GM21576 (cell line): ENCODE measurements at regions not wholly inside any gene's neighbourhood (a gene's known extent, or its start where the extent isn't known, plus 50 kb on each side); places are given as distances from the start of the nearest gene placed in this dataset.
"Not testable (repeated sequence)": the region's sequence is repeated elsewhere in the genome, so short reads cannot be mapped to it uniquely, and the experiment has no call there.

ENCODE experiments used
- ATAC-seq: cut with Tn5 transposase; IDR thresholded peaks from one replicate; pipeline ENCODE4 v1.9.1; 2021; ENCODE audit warnings: mild to moderate bottlenecking, moderate library complexity; ENCODE audit not compliant: unreplicated experiment

DNA sequence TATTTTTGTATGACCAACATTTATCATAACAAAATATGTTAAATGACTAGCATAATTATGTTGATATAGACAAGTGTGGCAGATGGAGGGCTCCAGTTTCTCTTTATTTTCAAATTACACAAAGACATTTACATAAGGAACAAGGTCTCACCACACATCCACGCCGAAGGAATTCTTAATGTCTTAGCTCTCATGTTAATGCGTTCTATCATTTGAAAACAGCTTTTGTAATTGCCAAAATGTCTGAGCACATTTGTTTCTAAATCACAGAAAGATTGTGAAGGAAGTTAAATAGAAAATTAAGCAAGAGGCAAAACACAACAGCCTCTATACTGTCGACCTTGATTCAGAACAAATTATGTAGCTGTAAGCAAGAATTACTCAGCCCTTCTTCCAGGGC lies 223.0 kb upstream of the NR5A2 start:
- ATAC-seq, result no peak

DNA sequence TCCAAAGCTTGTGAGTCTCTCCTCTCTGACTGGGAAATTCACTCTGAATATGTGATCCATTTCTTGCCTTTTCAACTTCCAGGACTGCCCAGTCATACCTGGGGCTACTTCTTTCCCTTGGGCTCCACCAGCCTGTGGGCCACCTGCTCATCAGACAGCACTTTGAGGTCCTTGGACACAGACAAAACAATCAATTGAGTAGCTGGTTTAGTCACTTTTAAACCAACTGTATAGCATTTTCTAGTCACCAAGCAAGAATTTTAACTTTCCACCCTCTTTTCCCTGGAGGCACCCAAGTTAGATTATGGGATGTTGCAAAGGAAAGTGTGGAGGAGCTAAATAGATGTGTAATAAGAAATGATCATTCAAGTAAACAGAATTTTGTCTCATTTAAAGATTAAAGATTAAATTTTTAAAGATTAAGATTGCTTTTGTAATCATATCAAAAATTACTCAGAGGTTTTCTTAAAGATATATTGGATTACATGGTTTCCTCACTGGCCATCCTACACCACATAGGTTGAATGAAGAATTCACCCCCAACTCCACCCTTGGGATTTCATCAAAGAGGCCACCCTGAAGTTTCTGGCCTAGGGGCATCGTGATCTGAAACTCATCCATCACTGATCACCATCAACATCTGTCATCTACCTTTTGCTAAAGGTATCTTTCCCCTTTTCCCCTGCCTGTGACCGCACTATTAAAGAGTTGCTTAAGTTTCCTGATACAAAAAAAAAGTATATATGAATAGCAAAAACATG lies 219.2 kb upstream of the NR5A2 start:
- ATAC-seq, result no peak

DNA sequence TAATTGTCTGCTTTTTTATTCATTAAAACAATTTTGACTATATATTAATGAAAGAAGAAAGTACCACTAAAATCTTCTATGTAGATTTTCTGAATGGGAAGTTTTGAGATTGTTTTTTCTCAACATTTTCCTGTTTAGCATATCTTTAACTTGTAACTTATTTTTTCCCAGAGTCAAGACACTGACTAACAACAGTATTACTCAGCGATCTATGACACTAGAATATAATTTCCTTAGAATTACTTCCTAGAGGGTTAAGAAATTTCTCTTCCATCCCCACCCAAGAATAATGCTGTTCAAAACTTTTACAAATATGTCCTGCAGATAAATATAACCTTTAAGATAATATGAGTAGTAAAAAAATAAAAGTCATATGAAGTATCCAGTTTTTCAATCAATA lies 218.2 kb upstream of the NR5A2 start:
- no peak for ATAC-seq

DNA sequence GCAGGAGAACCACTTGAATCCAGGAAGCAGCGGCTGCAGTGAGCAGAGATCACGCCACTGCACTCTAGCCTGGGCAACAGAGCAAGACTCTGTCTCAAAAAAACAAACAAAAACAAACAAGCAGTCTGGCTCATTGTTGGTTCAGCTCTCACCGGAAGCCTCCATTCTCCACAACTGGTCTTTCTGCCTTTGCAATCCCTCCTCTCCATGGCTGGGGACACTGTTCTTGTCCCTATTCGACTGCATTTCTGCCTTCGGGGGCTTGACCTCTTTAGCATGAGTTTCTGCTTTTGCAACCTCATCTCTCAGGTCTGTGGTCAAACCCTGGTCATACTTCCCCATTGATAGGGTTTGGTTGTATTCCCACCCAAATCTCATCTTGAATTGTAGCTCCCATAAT lies 216.3 kb upstream of the NR5A2 start:
- ATAC-seq, result no peak

DNA sequence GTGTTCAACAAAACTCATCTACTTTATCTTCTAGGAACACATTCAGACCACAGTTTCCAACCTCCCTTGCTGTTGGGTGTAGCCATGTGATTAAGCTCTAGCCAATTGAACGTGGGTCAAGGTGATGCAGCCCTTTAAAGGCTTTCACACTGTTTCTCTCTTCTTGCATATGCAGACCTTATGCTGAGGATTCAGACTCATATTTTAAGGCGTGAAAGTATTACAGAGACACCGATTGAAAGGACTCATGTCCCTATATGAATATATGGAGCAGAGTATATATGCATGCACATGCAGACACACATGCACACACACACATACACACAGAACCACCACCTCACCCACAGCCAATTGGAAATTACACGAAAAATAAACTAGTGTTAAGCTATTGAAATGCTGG lies 214.3 kb upstream of the NR5A2 start:
- no peak for ATAC-seq

DNA sequence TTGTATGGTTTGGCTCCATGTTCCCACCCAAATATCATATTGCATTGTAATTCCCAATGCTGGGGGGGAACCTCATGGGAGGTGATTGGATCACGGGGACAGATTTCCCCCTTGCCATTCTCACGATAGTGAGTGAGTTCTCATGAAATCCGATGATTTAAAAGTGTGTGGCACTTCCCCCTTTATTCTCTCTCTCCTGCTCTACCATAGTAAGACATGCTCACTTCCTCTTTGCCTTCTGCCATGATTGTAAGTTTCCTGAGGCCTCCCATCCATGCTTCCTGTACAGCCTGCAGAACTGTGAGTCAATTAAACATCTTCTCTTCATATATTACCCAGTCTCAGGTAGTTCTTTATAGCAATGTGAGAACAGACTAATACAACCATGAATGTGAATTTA lies 211.6 kb upstream of the NR5A2 start:
- ATAC-seq, result no peak

DNA sequence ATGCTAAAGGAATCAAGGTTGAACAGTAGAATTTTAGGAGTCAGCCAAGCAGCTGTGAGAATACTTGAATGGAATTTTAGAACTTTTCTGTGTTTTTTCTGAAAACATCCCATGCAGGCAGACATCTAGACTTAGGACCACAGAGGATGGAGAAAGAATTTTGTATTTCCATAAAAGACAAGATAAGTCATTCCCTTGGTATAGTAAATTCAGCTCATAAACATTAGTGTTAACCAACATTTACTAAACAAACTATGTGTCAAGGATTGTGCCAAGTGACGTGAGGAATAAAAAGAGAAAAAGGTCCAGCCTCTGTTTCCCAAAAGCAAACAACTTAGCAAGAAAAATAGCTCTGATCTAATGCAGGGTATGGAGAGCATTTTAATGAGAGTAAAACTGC lies 210.2 kb upstream of the NR5A2 start:
- no peak for ATAC-seq

DNA sequence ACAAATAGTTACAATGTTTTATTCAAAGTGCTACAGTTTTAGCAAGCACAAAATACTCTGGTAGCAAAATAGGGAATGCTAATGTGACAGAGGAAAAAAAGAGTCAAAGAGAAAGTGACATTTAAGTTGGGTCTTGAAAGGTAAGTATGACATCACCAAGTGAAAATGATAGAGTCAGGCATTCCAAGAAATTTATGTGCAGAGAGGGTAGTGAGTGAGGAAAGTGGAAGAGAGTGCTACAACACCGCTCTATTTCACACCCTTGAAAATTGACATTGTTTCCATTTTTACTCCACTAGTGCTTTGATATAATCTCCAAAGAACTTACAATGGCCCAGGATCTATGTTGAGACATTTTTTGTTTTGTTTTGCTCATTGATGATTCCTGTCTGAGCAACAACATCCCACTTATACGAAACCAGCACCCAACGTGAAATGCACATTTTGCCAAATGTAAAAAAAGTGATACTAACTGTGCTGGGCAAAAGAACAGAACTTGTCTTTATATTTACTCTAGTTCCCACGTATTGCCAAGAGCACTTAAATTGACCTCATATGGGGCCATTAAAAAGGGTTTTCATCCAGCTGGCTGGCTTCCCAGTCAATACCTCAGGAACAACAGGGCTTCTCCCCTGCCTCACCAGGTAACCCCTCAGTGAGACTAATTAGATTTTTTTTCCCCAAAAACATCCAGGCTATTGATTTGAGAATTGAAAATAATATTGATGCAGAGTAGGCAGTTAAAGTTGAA lies 206.3 kb upstream of the NR5A2 start:
- ATAC-seq, result no peak

DNA sequence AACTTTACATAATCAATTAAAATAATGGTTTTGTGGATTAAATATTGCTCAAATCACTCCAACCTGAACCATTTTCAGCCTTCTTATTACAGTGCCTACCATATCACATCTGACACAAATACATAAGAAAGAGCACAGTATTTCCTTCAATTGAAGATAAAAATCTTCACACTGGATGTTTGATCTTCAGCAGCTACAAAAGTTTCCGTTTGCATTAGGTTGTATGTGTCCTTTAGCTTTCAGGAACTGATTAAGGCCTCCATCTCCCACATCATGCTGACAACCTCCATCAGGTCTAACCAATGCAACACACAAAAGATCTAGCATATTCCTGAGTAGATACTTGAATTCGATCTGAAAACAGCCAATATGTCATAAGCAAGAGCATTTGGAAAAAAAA lies 195.1 kb upstream of the NR5A2 start:
- ATAC-seq, result no peak

DNA sequence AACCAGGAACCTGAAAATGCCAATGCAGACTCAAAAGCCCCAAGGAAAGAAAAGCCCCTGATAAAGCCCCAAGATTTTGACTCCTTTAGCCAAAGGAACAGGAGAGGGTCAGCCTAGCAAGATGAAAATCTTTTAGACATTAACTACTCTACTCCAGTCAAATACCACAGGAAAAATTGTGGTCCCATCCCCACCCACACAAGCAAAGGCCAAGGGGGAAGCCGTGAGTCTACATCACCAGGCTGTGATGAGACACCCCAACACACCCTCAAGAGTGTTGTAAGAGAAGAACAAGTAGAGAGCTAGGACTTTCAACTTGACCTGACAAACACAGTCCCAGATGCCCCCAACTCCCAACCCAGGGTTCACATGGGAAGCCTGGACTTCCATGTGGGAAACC lies 192.8 kb upstream of the NR5A2 start:
- no peak for ATAC-seq

DNA sequence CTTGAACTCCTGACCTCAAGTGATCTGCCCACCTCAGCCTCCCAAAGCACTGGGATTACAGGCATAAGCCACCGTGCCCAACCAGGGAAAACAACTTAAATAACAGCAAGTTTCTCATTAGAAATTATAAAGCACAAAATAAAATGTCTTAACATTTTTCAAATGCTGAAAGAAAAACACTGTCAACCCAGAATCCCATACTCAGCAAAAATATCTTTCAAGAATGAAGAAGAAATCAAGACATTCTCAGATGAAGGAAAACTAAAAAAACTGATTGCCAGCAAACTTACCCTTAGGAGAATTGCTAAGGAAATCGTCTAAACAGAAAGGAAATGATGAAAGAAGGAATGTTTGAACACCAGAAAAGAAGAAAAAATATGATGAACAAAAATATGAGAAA lies 191.1 kb upstream of the NR5A2 start:
- no peak for ATAC-seq

DNA sequence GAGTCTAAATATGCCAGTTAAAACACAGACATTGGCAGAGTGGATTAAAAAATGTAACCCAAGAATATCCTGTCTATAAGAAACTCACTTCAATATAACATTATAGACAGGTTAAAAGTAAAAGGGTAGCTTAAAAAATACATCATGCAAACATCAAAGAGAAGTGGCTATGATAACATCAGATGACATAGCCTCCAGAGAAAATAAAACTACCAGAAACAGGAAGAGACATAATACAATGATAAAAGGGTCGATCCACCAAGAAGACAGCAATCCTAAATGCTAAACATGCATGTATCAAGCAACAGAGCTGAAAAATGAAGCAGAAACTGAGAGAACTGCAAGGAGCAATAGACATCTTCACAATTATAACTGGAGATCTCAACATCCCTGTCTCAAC lies 190.2 kb upstream of the NR5A2 start:
- ATAC-seq, result no peak

DNA sequence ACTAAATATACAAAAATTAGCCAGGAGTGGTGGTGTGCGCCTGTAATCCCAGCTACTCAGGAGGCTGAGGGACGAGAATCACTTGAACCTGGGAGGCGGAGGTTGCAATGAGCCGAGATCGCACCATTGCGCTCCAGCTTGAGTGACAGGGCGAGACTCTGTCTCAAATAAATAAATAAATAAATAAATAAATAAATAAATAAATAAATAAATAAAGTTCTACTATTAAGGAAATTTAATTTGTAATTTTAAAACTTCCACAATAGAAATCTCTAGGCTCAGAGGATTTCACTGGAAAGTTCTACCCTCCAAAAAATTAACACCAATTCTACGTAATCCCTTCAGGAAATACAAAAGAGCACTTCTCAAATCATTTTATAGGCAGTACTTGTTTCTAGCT lies 187.9 kb upstream of the NR5A2 start:
- ATAC-seq, result not testable (repeated sequence)

DNA sequence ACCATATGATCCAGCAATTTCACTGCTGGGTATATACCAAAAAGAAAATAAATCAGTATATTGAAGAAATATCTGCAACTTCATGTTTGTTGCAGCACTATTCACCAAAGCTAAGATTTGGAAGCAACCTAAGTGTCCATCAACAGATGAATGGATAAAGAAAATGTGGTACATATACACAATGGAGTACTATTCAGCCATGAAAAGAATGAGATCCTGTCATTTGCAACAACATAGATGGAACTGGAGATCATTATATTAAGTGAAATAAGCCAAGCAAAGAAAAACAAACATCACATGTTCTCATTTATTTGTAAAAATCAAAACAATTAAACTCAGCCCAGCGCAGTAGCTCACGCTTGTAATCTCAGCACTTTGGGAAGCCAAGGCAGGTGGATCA lies 184.4 kb upstream of the NR5A2 start:
- ATAC-seq, result not testable (repeated sequence)

DNA sequence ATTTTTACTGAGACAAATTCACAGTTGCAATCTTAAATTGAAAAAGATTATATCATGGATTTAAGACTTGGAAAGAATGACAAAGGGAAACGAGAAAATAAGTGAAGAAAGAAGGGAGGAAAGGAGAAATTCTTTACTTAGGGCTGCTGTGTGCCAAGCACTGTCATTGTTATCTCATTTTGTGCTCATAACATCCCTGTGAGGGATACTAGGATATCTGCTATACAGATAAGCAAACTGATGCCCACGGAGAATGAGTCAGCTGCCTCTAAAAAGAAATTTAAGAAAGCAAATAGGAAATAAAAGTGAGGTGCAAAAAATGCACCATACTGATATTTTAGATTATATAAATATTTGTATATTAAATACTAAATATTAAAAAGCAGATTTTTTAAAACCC lies 183.6 kb upstream of the NR5A2 start:
- no peak for ATAC-seq

DNA sequence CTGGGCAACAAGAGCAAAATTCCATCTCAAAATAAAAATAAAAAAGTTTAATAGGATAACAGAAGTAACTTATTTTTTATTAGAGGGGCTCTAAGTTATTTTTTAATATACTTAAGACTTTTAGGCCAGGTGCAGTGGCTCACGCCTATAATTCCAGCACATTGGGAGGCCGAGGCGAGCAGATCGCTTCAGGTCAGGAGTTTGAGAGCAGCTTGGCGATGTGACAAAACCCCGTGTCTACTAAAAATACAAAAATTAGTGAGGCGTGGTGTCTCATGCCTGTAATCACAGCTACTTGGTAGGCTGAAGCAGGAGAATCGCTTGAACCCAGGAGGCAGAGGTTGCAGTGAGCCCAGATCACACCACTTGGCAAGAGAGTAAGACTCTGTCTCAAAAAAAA lies 180.5 kb upstream of the NR5A2 start:
- no peak for ATAC-seq

DNA sequence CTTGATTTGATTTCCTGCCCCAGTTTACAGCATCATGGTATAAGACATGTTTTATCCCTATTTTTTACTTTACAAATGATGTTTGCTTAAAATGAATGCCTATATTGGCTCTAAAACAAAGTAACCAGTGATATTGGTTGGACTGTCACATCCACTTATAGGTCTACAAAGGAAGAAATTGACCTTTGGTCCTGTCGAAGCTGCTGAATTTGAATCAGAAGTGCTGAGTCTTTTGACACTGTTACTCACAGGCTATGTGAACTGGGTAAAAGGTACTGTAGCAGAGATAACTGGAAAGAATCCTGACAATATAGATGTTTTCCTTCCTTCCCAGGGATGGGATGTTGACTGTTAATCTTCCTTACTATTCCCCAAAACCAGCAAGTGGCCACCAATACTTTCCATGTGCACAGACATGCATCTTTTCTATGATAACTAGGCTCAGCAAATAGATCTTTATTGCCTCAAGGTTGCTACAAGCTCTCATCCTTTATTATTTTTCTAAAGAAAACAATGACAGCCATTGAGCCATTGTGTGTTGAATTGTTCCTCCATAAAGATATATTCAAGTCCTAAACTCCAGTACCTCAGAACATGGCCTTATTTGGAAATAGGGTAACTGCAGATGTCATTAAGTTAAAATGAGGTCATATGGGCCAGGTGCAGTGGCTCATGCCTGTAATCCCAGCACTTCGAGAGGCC lies 175.9 kb upstream of the NR5A2 start:
- ATAC-seq, result no peak

DNA sequence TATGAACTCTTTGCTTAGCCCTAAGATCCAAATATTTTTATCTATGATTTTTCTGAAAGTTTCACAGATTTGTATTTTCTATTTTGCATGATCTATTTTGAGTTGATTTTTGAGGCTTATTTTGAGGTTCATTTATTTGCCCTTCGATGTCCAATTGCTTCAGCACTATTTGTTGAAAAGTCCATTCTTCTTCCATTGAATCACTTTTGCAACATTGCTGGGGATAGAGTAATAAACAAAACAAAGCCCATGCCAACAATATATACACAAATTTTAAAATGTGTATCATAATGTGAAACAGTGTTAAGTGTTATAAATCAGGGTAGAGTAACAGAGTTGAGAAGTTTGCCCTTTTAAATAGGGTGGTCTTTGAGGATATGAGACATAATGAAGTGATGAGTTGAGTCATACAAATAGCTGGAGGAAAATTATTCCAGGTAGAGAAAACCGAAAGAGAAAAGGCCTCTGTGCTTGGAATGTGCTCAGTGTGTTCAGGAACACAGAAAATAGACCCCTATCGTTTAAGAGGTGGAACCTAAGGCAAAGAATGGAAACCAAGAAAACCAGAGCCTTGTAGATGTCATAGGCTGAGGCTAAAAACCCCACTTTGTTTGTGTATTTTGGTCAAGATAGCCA lies 172.7 kb upstream of the NR5A2 start:
- ATAC-seq, result no peak

DNA sequence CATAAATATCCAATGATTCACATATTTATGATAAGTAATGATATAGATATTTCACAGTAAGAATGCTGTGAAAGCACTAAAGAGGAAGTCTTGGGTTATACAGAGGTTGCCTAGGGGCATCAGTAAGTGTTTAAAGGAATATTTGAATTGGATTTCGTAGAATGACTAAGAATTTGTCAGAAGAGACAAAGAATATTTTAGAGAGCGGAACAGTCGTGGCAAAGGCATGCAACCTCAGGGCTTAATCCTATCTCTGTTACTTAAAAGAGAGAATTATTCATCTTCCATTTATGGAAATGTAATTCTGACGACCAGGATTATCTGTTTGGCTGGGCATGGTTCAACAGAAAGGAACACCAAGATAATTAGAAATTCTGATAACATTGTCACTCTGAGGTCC lies 171.9 kb upstream of the NR5A2 start:
- ATAC-seq, result no peak

DNA sequence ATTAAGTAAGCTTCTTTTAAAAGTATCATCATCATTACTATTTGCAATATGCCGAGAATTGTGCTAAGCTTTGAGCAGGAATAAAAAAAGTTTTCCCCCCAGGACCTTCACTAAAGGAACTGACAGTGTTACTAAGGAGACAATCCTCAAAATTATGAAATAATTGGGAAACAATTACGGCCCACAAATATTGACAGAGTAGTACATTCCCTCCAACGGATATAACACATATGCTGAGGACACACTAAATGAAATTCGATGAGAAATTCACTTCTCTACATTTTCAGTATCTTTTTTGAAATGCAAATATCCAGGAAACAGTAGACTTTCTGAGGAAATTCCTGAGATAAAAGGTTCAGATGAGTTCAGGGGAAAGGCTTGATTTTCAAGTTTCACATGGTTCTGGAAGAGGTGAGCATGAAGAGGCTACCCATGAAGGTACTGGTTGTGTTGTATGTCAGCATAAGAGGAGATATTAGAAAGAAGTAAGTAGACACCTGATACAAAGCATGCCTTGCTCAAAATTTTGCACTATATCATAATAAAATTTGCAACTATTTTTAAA lies 171.2 kb upstream of the NR5A2 start:
- no peak for ATAC-seq

DNA sequence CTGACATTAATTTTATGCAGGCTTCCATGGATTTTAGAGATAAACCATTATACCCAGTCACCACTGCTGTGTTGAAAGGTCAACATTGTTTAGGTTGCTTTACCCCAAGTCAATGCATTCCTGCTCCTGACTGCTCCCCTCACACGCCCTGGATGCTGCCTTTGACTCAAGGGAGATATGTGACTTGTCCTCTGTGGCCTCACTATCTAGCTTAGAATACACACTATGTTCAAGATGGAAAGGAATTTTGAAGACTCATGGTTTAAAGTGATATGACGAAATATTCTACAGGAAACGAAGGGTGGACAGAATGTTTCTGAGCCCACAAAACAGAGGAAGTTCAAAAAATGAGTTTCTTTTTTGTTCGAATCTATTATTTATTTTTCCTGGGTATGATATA lies 170.4 kb upstream of the NR5A2 start:
- no peak for ATAC-seq
